Muscle of back (tissue), 3 donors: ENCODE measurements at regions not wholly inside any gene's neighbourhood (a gene's known extent, or its start where the extent isn't known, plus 50 kb on each side); places are given as distances from the start of the nearest gene placed in this dataset.
"Not testable (repeated sequence)": the region's sequence is repeated elsewhere in the genome, so short reads cannot be mapped to it uniquely, and the experiment has no call there.

Experiments
- DNase-seq, 3 donors: peaks; one replicate each; pipeline versions ENCODE4 v3.0.0 to v3.0.0-alpha.2; 2013

DNA sequence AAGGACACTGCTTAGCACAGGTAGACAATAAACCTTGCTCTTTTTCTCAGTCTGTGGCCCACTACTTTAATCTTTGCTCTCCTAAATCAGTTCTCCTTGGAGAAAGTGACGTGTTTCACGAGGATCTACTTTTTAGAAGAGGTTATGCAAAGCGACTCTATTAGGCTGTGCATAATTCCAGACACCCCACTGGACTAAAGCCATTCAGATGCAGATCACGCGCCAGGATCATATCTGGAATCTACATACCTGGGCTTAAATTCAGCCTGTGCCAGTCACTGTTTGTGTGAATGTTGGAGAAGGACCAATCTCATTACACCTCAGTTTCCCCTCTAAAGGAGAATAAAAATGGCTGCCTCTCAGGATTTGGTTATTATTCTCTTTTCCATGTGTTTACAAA, 413.0 kb upstream of the MYT1L start:
- no peak for DNase-seq

DNA sequence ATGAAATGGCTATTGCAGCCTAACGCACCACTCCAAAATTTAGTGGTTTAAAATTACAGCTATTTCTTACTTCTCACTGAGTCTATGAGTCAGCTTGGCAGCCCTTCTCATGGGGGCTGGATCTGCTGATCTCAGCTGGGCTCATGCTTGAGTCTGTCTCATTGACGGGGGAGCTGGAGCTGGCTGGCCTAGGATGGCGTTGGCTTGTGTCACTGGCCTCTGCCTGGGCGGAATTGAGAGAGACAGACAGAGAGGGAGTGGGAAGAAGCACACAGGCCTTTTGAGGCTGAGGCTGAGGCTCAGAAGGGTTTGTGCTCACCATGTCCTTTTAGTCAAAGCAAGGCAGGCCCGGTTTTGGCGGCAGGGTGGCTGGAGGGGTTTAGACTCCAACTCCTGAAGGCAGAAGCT, 412.1 kb upstream of the MYT1L start:
- DNase-seq, result peak; percentile 58 to 86 (median 72)

DNA sequence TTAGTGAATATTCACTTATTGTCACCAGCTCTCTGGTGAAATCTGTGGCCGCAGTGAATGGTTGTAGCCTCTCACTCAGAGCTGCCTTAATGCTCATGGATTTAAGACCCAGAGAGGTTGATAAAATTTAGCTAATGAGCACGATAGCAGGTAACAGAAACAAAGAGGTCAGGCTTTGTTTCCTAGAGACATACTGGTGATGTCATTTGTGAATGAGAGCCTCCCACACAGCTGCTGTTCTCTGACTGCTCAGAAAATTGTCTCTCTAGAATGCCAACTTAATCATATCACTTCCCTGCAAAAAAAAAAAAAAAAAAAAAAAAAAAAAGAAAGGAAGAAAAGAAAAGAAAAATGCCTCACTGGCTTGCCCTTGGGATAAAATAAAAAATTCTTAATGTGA, 411.7 kb upstream of the MYT1L start:
- DNase-seq, result no peak

DNA sequence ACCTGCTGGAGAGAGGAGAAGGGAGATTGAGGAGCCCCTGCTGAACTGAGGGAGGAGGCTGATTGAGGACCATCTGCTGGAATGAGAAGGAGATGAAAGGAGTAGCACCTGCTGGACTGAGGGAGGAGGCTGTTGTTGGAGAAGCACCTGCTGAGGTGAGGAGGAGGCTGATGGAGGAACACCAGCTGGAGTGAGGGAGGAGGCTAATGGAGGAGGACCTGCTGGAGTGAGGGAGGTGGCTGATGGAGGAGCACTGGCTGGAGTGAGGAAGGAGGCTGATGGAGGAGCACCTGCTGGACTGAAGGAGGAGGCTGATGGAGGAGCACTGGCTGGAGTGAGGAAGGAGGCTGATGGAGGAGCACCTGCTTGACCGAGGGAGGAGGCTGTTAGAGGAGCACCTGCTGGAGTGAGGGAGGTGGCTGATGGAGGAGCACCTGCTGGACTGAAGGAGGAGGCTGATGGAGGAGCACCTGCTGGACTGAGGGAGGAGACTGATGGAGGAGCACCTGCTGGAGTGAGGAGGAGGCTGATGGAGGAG, 409.2 kb upstream of the MYT1L start:
- no peak for DNase-seq

DNA sequence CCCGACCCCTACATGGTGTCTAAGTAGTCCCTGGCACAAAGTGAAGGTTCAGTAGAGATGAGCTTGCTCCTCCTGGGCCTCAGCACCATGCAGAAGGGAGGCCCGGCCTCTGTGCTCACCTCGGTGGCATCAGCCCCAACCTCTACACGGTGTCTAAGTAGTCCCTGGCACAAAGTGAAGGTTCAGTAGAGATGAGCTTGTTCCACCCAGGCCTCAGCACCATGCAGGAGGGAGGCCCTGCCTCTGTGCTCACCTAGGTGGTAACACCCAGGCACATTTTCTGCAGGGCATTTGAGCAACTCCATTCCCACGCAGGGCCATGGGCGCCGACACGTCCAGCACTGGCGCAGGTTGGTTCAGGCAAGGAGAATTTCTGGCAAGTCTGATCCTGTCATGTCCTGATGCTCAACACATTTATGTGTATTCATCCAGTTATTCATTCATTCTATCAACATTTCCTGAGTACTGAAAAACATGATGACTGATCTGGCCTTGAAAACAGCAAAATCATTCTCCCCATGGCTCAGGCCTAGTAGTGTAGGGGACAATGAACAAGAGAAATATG, 408.2 kb upstream of the MYT1L start:
- no peak for DNase-seq

DNA sequence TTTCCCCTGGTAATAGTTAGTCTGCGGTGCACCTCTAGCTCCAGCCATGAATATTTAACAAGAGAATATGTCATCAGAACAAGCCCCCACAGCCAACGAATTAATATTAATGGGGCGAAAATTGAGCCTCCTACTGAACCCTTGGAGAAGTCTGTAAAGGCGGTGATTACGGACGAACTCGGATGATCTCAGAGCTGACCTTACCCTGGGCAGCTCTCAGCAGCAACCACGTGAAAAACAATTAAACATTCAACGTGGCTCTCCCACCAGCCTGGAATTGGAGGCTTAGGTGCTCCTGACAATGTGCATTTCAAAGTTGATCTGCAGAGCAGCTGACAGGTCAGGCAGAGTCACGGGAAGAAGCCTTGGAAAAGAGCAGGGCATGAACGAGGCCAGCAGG, 407.6 kb upstream of the MYT1L start:
- no peak for DNase-seq

DNA sequence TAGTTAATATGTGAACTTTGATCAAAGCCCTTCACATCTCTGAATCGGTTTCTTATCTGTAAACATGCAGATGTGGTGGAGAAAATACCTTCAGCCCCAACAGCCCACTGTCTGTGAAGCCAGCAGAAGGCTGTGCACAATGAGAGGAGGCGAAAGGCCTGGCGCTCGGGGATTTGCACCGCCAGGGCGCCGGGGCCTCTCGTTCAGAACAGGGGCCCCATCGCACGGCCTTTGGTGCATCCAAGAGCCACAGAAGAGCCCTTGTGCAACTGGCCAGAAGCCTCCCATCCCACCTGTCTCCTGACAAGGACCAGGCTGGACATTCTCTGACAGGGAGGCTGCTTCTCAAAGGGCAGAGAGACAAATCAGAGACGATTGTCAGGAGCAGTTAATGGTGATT, 407.2 kb upstream of the MYT1L start:
- no peak for DNase-seq

DNA sequence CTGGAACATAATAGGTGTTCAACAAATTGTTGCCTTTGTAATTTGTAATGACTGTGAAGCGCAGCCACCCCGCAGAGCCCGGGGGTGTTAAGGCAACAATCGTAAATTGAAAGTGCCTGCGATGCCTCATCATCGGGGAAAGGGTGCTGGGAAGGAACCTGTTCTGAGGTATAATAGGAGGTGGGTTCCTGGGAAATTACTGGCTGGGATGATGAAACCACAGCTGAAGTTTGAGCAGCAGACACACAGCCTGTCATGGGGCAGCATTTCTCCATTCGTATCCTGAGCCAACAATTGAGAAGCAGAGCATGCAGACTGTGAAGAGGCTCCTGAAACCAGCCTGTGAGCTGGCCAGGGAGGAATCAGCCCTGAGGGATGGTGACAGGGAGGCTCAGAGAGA, 404.0 kb upstream of the MYT1L start:
- DNase-seq, result no peak

DNA sequence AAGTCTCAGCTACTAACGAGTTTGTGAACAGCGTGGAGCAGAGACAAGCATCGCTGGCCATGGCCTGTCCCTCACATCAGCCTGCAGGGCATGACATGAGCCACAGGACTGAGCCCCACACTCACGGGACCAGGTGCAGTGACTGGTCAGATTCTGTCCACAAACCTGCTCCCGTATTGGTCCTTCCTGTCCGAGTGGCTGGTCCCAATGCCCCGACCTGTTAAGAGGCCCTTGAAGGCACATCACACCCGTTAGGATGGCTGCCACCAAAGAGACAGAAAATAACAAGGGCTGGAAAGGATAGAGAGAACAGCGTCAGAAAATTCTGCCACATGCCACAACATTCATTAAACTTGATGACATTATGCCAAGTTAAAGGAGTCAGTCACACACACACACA, 403.2 kb upstream of the MYT1L start:
- DNase-seq, result no peak

DNA sequence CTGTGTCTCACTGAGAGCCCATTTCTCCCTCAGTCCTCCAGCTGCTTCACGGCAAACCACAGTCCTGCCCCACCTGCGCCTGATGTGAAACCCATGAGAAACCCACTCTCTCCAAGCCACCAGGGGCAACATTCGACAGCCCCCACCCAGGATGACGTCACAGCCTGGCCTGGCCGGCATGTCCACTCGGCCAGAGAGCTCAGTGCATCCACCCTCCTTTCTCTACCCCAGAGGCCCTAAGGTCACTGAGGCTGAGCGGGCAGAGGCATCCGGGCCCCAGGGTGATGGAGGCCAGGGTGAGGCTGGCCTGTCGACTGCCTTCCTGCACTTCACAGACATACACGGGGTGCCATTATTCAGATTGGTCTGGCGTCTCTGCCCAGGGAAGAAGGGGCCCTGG, 402.7 kb upstream of the MYT1L start:
- no peak for DNase-seq

DNA sequence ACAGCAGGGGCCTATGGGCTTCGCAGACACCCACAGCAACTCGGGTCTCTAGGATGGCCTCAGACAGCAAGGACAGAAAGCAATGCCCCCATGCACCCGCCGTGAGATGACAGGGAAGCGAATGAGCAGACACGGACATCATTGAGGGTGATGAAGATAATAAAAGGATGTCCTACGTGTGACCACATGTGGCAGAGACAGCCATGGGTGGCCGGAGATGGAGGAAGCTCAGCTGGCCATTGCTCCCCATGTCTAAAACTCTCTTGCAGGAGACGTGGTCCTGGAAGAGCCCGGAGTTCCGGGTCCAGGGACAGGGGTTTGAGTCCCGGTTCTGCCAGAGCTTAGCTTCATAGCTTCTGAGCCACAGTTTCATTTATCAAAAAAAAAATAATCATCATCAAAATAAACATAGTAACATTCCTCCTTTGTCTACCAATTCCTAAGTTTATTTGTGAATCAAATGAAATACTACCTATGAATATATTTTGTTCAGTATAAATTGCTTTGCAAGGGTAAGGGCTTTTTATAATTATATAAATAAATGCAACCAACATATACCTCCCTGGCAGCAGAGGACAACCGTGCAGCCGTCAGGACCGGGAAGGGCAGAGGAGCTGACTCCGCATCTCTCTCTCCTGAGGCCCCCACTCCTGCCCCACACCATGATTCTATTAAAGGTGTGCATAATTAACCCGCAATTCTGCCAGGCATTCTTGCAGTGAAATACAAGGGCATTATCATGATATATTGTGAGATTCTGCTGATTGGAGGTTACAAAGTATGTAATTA, 401.4 kb upstream of the MYT1L start:
- DNase-seq, result no peak

DNA sequence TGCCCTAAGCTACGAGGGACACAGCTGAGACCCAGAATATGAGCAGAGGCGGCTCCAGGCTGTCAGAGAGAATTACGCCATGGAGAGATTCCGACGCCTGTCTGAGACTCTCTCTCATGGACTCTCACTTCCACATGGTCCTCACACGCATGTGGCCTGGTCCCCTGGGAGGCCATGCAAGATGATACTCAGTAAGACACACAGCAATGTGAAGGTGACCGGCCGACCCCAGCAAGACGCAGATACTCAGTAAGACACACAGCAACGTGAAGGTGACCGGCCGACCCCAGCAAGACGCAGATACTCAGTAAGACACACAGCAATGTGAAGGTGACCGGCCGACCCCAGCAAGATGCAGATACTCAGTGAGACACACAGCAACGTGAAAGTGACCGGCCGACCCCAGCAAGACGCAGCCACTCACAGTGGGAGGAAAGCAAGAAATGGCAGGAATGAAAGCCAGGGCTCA, 400.8 kb upstream of the MYT1L start:
- no peak for DNase-seq

DNA sequence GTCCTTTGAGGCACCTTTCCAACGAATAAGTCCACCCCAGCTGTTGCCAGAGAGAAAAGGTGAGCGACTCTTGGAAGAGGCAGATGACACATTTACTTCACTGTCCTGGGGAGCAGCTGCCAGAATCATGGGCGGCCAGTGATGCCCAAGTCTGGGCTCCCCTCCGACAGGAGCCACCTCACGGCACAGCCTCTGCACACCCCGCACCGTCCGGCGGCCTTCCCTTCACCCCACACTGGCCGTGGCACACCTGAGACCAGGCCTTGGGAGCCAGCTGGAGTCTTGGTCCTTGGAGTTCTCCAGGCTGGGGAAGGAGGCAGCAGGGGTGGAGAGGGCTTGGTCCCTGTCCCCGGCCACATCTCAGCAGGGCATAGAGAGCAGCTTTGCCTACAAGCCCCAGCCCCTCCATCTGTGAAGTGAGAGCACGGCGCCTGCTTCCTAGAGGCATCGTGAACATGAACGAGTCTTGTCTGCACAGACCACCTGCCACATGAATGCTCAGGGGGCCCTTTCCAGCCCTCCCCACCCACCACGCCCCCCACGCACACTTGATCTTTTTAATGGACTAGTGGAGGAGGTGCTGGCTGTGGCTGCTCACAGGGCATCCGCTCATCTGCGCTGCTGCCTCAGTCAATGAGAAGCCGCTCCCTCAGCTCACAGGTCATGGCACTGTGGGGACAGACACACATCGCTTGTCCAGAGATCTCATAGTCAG, 400.2 kb upstream of the MYT1L start:
- no peak for DNase-seq

DNA sequence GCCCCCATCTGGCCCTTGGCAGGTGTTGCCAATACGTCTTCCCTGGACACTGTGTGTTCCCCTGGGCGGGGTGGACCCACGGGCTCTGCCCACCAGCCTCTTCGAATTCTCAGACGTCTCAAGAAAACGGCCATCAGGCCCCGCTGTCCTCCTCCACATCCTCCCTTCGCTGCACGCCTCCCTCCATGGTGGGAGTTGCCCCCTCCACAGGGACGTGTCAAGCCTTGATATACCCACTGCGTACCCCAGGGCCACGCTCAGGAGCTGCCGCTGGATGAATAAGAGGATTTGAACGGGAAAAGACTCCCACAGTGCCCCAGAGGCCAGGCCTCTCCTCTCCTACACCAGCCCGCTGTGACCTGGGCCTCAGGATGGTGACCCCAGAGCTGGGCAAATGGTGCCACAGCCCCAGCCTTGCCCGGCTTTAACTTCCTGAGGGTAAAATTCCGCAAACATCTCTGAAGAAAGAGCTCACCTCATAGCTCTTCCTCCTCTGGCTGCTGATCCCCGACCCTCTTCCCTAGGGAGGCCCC, 399.3 kb upstream of the MYT1L start:
- no peak for DNase-seq

DNA sequence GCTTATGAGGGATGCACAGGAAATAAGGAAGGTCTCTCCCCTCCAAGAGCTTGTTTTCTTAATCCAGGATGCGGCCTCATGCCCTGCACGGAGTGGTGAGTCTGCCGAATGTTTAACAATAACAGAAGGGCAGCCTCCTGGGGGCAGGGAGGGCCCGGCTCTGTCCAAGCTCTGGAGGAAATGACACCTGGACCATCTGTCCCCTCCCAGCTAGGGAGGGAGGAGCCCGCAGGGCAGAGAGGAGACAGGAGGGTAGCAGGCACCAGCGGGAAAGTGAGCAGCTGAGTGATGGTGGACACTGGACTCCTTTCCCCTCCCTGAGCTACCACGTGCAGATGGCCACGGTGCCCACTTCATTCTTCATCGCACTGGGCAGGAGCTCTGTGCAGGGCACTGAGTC, 398.2 kb upstream of the MYT1L start:
- DNase-seq, result no peak

DNA sequence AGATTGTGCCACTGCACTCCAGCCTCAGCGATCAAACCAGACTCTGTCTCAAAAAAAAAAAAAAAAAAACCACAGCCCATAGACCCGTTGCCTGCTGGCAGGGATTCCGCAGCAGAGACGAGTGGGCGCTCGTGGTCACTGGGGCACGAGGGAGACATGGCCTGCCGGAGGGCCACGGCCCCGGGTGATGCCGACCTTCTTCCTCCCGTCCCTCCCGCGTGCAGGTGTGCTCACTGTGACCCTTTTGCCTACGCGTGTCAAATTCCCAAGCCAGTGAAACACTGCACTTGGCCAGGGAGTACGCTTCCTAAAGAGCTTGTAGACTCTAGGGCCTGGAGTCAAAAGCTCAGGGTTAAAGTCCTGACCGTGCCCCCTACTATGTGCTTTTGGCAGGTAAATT, 397.6 kb upstream of the MYT1L start:
- DNase-seq, result no peak

DNA sequence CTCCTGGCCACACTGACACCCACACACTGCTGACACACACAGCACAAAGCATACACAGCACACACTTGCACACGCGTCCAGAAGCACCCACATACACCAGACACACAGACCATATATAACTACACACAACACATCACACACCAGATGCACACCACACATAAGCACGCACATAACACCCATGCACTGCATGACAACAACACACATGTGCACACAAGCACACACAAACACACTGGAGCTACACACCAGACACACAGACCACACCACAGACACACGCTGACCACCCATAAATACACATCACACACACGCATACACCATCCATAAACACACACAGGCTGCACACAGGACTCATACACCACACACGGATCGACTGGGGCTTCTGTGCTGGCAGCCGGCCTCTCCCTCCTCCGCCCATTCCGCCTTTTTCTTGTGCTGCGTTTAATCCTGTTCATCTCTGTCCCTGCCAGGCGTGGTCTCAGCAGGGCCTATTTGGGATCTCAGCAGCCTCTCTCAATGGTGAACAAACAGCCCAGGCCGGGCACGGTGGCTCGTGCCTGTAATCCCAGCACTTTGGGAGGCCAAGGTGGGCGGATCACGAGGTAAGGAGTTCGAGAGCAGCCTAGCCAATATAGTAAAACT, 396.9 kb upstream of the MYT1L start:
- no peak for DNase-seq

DNA sequence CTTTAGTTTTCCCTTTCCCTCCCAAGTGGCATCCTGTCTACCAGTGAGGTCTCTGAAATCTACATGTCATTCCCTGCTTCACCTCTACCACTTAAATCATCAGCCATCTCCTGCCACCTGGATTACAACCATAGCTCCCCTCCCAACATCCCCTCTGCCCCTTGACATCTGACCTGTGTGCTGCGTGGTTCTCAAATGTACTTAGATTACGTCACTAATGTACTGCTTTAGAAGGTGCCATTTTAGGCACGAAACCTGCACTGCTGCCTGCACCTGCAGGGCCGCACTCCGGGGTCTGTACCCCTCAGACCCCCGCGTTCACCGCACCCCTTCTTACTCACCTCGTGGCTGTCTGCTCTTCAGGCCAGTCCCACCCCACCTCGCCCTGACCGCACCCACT, 395.1 kb upstream of the MYT1L start:
- DNase-seq, result no peak

DNA sequence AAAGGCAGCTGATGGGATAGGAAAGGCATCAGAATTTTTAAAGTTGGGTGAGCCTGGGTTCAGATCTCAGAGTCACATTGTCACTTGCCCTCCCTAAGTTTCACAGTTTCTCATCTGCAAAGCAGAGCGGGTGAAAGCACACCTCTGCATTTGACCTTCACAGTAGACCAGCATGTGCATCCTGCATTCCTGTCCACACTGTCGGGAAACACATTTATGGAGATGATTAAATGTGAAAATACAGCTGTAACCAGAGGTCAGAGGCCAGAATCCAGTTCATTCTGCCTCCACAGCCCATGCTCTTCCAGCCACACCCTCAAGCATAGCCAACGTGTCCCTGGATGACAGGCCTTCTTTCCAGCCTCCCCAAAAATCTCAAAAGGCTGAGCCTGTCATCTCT, 392.0 kb upstream of the MYT1L start:
- no peak for DNase-seq

DNA sequence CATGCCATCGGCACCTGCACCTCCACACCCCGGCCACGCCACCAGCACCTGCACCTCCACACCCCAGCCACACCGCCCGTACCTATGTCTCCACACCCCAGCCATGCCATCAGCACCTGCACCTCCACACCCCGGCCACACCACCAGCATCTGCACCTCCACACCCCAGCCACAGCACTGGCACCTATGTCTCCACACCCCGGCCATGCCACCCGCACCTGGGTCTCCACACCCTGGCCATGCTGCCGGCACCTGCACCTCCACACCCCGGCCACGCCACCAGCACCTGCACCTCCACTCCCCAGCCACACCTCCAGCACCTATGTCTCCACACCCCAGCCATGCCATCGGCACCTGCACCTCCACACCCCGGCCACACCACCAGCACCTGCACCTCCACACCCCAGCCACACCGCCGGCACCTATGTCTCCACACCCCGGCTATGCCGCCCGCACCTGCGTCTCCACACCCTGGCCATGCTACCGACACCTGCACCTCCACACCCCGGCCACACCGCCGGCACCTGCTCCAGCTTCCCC, 390.3 kb upstream of the MYT1L start:
- no peak for DNase-seq

DNA sequence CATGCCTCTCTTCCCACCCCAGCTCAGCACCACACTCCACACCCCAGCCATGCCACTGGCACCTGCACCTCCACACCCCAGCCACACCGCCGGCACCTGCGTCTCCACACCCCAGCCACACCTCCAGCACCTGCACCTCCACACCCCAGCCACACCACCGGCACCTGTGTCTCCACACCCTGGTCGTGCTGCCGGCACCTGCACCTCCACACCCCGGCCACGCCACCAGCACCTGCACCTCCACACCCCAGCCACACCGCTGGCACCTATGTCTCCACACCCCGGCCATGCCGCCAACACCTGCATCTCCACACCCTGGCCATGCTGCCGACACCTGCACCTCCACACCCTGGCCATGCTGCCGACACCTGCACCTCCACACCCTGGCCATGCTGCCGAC, 389.7 kb upstream of the MYT1L start:
- DNase-seq, result not testable (repeated sequence)

DNA sequence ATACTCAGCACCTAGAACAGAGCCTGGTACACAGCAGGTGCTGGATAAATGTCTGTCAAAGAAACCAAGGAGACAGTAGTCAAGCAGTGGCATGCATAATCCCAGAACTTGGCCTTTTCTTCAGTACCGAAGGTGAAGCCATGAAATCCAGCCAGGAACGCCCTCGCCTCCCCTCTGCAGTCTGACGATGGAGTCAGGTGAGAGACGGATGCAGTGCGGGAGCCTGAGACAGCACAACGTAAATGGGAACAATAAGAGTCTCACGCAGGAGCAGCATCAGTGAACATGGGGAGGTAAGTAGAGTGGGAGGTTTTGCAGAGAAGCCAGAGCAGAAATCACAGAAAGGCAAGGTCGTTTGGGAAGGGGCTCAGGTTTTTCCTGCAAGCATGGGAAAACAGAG, 389.3 kb upstream of the MYT1L start:
- DNase-seq, result no peak
